ENCODE measurements at regions not wholly inside any gene's neighbourhood (a gene's known extent, or its start where the extent isn't known, plus 50 kb on each side); places are given as distances from the start of the nearest gene placed in this dataset.

- no peaks in the 10 kb centered on the region for H3K79me1 ChIP-seq (ENCODE audit: low read depth in 1 of 2, low read length in 2 of 2)
- H3K23ac ChIP-seq (ENCODE audit: low read depth, low read length) = no peak overlapping the region
- H2AK9ac ChIP-seq (replicated peaks; ENCODE audit: low read depth, low read length, poor library complexity) = no peak overlapping the region
- ATAC-seq (ENCODE audit: low read depth) (no peak), DNase-seq (no peak)
- H3K4me3 ChIP-seq (ENCODE audit: insufficient read depth, low read depth, low read length) = no peak overlapping the region
- H2AFZ ChIP-seq (replicated peaks; ENCODE audit: low read length, poor library complexity) = no peak overlapping the region
- no peak overlapping the region for H4K91ac ChIP-seq (ENCODE audit: insufficient read depth, low read depth, low read length)
- no peak overlapping the region for H3K4ac ChIP-seq (ENCODE audit: low read depth, low read length)
- no peak overlapping the region for H3K18ac ChIP-seq (ENCODE audit: low read depth, low read length)
- H4K20me1 ChIP-seq (ENCODE audit: insufficient read depth, low read length) = no peaks in the 10 kb centered on the region
- H4K8ac ChIP-seq (ENCODE audit: low read depth in 2 of 2, low read length in 2 of 2) = no peak overlapping the region
- H3K14ac ChIP-seq (replicated peaks; ENCODE audit: low read depth, low read length) = no peak overlapping the region
- H2AK5ac ChIP-seq (ENCODE audit: low read depth, low read length) = no peak overlapping the region
- H2BK5ac ChIP-seq (ENCODE audit: low read depth, low read length, poor library complexity, severe bottlenecking) = no peak overlapping the region
- no peaks in the 10 kb centered on the region for H3K9me1 ChIP-seq (ENCODE audit: insufficient read depth, low read length)
- dilution Hi-C loops (cut with HindIII; ENCODE audit: low sequenced_read_pairs, unreplicated experiment) (no loop called here), in situ Hi-C loops (cut with MboI; ENCODE audit: low sequenced_read_pairs) (no loop called here), intact Hi-C loops (cut with micrococcal nuclease) (no loop called here)
- H3K4me1 ChIP-seq (ENCODE audit: control insufficient read depth, insufficient read depth, low read length) = no peaks in the 10 kb centered on the region
- H2BK20ac ChIP-seq (ENCODE audit: low read depth, low read length) = no peak overlapping the region
- no peak overlapping the region for H3K27ac ChIP-seq (ENCODE audit: insufficient read depth, low read length)
- no peak overlapping the region for H3K4me2 ChIP-seq (ENCODE audit: low read depth, low read length)
- ChIA-PET CTCF (no interaction called here), POLR2A (ENCODE audit: unreplicated experiment) (no interaction called here)
- H3K36me3 ChIP-seq (ENCODE audit: control insufficient read depth, insufficient read depth, low read length) = no peaks in the 10 kb centered on the region
- H3K9me3 ChIP-seq (ENCODE audit: control insufficient read depth, insufficient read depth, low read length) = no peaks in the 10 kb centered on the region; the same call in 1 of the 2 replicates
- no peak for TF ChIP-seq SMC3 (IDR thresholded peaks at IDR 0.05; ENCODE audit: low read depth, low read length)
- TF ChIP-seq USF2 (IDR thresholded peaks at IDR 0.05; ENCODE audit: low read depth, low read length) = no peak
- no peak for TF ChIP-seq RAD21 (IDR thresholded peaks at IDR 0.05; ENCODE audit: low read length)
- no peak for TF ChIP-seq FOS (IDR thresholded peaks at IDR 0.05; ENCODE audit: low read depth, low read length)
- no peak for TF ChIP-seq MAFK (IDR thresholded peaks at IDR 0.05; ENCODE audit: low read depth, low read length)
- TF ChIP-seq CHD1 (IDR thresholded peaks at IDR 0.05; ENCODE audit: low read depth, low read length) = no peak
- TF ChIP-seq CEBPB (IDR thresholded peaks at IDR 0.05; ENCODE audit: low read depth, low read length) = no peak
- TF ChIP-seq POLR2A (IDR thresholded peaks at IDR 0.05; ENCODE audit: low read depth, low read length) = no peak
- H3K27me3 ChIP-seq (ENCODE audit: control insufficient read depth, insufficient read depth, low read length) = no peaks in the 10 kb centered on the region
- no peak overlapping the region for H3K9ac ChIP-seq (ENCODE audit: low read depth, low read length)
- H2BK15ac ChIP-seq (ENCODE audit: low read depth, low read length) = no peak overlapping the region
- no TSS peak for BruUV-seq (replicated peaks)
- H4K5ac ChIP-seq (ENCODE audit: low read depth, low read length) = no peak overlapping the region
- no peak overlapping the region for H2BK120ac ChIP-seq (ENCODE audit: low read depth, low read length)
- no peak overlapping the region for H3K56ac ChIP-seq (ENCODE audit: extremely low read depth, insufficient read depth, low read length)
These were observed 292.3 kb upstream of the GK2 start for GRCh38 chr4:79700356-79700755.

Measured in IMR-90 (cell line).